ENCODE measurements at regions not wholly inside any gene's neighbourhood (a gene's known extent, or its start where the extent isn't known, plus 50 kb on each side); places are given as distances from the start of the nearest gene placed in this dataset.
"Not testable (repeated sequence)": the region's sequence is repeated elsewhere in the genome, so short reads cannot be mapped to it uniquely, and the experiment has no call there.

- POLR2A ChIA-PET = no interaction called here
- Mint-ChIP-seq H3K36me3 (ENCODE audit: low read depth) (no peaks in the 10 kb centered on the region), H3K27me3 (no peaks in the 10 kb centered on the region), H3K4me3 (no peak overlapping the region), H3K27ac (no peak overlapping the region), H3K9me3 (no peaks in the 10 kb centered on the region), H3K4me1 (no peaks in the 10 kb centered on the region)
- CTCF ChIA-PET = no interaction called here
- DNase-seq = no peak
These were observed 151.8 kb upstream of the GCFC2 start for GRCh38 chr2:75862547-75862946.

GRCh38 chr2:75853436-75853835 is 142.7 kb upstream of the GCFC2 start:
- ChIA-PET CTCF (no interaction called here), POLR2A (no interaction called here)
- Mint-ChIP-seq H3K4me1 (no peaks in the 10 kb centered on the region), H3K9me3 (peaks cover 12% of the 10 kb centered on the region), H3K4me3 (no peak overlapping the region), H3K27me3 (no peaks in the 10 kb centered on the region), H3K36me3 (ENCODE audit: low read depth) (no peaks in the 10 kb centered on the region), H3K27ac (no peak overlapping the region)
- no peak for DNase-seq

DNA sequence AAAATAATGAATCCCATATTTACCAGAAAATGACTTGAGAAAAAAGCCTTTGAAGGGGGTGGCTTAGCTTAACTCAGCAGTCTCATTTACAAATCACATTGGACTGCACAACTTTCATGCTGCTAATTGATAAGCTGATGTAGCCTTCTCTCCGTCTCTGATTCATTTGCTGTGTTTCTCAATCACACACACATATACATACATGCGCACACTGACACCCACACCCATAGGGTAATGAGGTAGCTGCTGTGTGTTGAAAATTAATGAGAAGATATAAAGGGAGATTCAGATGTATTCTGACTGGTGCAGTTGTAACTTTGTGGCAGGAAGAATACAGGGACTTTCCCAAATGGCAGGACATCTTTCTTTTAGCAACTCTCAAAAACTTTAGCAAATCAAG is 141.9 kb upstream of the GCFC2 start:
- ChIA-PET POLR2A (no interaction called here), CTCF (no interaction called here)
- Mint-ChIP-seq H3K36me3 (ENCODE audit: low read depth) (no peaks in the 10 kb centered on the region), H3K27ac (no peak overlapping the region), H3K4me1 (no peaks in the 10 kb centered on the region), H3K4me3 (no peak overlapping the region), H3K27me3 (no peaks in the 10 kb centered on the region), H3K9me3 (peaks cover 12% of the 10 kb centered on the region)
- DNase-seq = no peak

DNA sequence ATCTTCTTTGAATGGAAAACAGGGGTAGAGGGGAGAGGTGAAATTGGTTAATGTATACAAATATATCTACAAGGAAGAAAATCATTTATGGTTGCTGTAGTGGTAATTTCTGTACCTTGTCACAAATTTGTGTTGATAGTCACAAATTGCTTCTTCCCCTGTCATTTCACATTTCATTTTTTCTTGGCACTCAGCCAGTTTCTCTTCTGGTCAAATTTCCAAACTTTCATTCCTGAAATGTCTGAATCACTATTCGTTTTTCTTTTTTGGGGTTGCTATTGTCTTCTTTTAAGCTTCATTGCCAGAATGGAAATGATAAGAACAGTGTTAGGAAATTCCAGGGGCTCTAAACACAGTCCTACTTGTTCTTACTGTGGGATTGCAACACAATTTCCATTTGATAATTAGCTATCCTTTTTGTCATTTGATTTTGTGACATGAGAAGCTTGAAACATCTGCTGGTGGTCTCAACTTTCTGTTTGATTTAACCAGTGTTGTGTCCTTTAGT is 136.0 kb upstream of the GCFC2 start:
- Mint-ChIP-seq H3K27me3 (no peaks in the 10 kb centered on the region), H3K9me3 (no peaks in the 10 kb centered on the region), H3K4me3 (no peak overlapping the region), H3K4me1 (no peaks in the 10 kb centered on the region), H3K27ac (no peak overlapping the region), H3K36me3 (ENCODE audit: low read depth) (no peaks in the 10 kb centered on the region)
- no peak for DNase-seq
- ChIA-PET POLR2A (no interaction called here), CTCF (no interaction called here)

DNA sequence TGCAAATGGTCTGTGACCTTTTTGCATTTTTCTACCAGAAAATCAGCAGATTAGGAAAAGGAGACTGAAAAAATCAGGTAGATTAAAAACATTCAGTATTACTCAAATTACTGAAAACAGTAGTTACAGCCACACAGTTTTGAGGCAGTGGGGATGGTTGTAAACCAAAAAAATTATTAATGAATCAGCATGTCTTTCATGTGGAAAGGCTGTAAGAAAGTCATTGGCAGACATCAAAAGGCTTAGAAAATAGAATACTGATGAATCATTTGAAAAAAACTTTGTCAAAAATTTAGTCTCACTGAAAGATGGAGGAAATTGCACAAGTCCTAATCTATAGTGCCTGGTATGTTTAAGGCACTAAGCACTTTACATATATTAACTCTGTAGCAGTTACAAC is 133.9 kb upstream of the GCFC2 start:
- H3K36me3 Mint-ChIP-seq (ENCODE audit: low read depth) = no peaks in the 10 kb centered on the region
- POLR2A ChIA-PET = no interaction called here
- no peaks in the 10 kb centered on the region for H3K27me3 Mint-ChIP-seq

GRCh38 chr2:75834588-75834987 is 123.9 kb upstream of the GCFC2 start:
- POLR2A ChIA-PET; H3K27me3 Mint-ChIP-seq; DNase-seq; H3K9me3 Mint-ChIP-seq; CTCF ChIA-PET; H3K36me3 Mint-ChIP-seq (ENCODE audit: low read depth); H3K4me3 Mint-ChIP-seq; H3K27ac Mint-ChIP-seq; H3K4me1 Mint-ChIP-seq: not testable (repeated sequence)

More for the DNA sequence above, 133.9 kb upstream of the GCFC2 start:
- CTCF ChIA-PET = no interaction called here
- no peaks in the 10 kb centered on the region for H3K9me3 Mint-ChIP-seq
- no peak overlapping the region for H3K27ac Mint-ChIP-seq
- DNase-seq = no peak
- no peaks in the 10 kb centered on the region for H3K4me1 Mint-ChIP-seq
- no peak overlapping the region for H3K4me3 Mint-ChIP-seq

DNA sequence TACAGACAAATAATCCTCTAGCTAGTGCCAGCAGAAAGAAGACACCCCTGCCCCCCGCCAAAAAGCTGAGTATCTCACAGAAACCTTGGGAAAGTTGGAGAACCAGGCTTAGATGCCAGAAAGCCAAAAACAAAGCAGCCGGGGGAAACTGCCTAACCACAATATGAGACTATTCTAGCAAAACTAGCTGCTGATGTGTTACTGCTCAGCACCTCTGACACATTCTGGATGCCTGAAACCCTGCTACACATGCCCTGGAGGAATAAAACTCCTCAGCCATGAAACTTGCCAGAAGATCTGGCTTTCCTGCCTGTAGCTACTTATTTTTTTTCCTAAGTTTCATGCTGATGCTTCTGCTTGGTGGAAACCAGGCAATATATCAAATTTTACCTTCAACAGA is 122.7 kb upstream of the GCFC2 start:
- Mint-ChIP-seq H3K9me3 (no peaks in the 10 kb centered on the region), H3K27me3 (no peaks in the 10 kb centered on the region), H3K4me1 (no peaks in the 10 kb centered on the region), H3K27ac (no peak overlapping the region), H3K4me3 (no peak overlapping the region), H3K36me3 (ENCODE audit: low read depth) (no peaks in the 10 kb centered on the region)
- no peak for DNase-seq
- CTCF ChIA-PET = no interaction called here
- POLR2A ChIA-PET = no interaction called here

DNA sequence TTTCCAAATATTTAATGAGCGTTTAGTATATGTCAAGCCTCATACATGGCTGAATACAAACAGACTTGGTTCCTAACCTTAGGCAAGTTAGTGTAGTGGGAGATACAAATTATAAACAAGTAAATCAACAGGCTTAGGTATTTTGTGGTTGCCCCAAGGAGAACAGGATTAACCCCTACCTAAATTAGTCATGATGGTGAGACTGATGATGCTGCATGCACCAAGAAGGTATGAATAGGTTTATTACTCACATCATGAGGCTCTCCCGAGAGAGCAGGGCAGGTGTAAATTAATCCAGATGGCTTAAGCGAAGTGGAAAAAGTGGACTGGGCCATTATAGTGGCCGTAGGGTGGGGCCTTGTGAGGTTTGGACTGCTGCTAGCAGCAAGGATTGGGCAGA is 118.1 kb upstream of the GCFC2 start:
- Mint-ChIP-seq H3K27me3 (no peaks in the 10 kb centered on the region), H3K4me3 (no peak overlapping the region), H3K4me1 (no peaks in the 10 kb centered on the region), H3K9me3 (peaks cover 2% of the 10 kb centered on the region), H3K27ac (no peak overlapping the region), H3K36me3 (ENCODE audit: low read depth) (no peaks in the 10 kb centered on the region)
- ChIA-PET CTCF (no interaction called here), POLR2A (no interaction called here)
- no peak for DNase-seq

DNA sequence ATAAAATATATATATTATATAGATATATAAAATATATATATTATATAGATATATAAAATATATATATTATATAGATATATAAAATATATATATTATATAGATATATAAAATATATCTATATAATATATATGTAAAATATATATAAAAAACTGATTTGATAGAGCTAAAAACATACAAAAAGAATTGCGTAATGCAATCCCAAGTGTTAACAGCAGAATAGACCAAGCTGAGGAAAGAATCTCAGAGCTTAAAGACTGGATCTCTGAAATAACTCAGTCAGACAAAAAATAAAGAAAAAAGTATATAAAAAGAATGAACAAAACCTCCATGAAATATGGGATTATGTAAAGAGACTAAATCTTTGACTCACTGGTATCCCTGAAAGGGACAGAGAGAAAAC is 112.8 kb upstream of the GCFC2 start:
- POLR2A ChIA-PET = not testable (repeated sequence)

GRCh38 chr2:75822336-75822735 is 111.6 kb upstream of the GCFC2 start:
- H3K4me1 Mint-ChIP-seq = no peaks in the 10 kb centered on the region
- H3K4me3 Mint-ChIP-seq = no peak overlapping the region
- H3K27ac Mint-ChIP-seq = no peak overlapping the region
- H3K27me3 Mint-ChIP-seq = no peaks in the 10 kb centered on the region
- POLR2A ChIA-PET = no interaction called here
- H3K9me3 Mint-ChIP-seq = peaks cover 2% of the 10 kb centered on the region
- CTCF ChIA-PET = no interaction called here
- no peaks in the 10 kb centered on the region for H3K36me3 Mint-ChIP-seq (ENCODE audit: low read depth)
- DNase-seq = no peak

More for the DNA sequence above, 112.8 kb upstream of the GCFC2 start:
- CTCF ChIA-PET; H3K9me3 Mint-ChIP-seq; H3K27me3 Mint-ChIP-seq; H3K4me3 Mint-ChIP-seq; H3K27ac Mint-ChIP-seq; H3K4me1 Mint-ChIP-seq; DNase-seq; H3K36me3 Mint-ChIP-seq (ENCODE audit: low read depth): not testable (repeated sequence)

- CTCF ChIA-PET = no interaction called here
- H3K9me3 Mint-ChIP-seq = peaks cover 2% of the 10 kb centered on the region
These were observed 110.0 kb upstream of the GCFC2 start for GRCh38 chr2:75820693-75821092.

GRCh38 chr2:75810611-75811330 is 100.1 kb upstream of the GCFC2 start:
- Mint-ChIP-seq H3K27ac (no peak overlapping the region), H3K9me3 (no peaks in the 10 kb centered on the region)

More at GRCh38 chr2:75820693-75821092, 110.0 kb upstream of the GCFC2 start:
- H3K27me3 Mint-ChIP-seq = no peaks in the 10 kb centered on the region
- no peak for DNase-seq
- H3K4me3 Mint-ChIP-seq = no peak overlapping the region
- POLR2A ChIA-PET = no interaction called here
- H3K4me1 Mint-ChIP-seq = no peaks in the 10 kb centered on the region
- H3K27ac Mint-ChIP-seq = no peak overlapping the region
- no peaks in the 10 kb centered on the region for H3K36me3 Mint-ChIP-seq (ENCODE audit: low read depth)

DNA sequence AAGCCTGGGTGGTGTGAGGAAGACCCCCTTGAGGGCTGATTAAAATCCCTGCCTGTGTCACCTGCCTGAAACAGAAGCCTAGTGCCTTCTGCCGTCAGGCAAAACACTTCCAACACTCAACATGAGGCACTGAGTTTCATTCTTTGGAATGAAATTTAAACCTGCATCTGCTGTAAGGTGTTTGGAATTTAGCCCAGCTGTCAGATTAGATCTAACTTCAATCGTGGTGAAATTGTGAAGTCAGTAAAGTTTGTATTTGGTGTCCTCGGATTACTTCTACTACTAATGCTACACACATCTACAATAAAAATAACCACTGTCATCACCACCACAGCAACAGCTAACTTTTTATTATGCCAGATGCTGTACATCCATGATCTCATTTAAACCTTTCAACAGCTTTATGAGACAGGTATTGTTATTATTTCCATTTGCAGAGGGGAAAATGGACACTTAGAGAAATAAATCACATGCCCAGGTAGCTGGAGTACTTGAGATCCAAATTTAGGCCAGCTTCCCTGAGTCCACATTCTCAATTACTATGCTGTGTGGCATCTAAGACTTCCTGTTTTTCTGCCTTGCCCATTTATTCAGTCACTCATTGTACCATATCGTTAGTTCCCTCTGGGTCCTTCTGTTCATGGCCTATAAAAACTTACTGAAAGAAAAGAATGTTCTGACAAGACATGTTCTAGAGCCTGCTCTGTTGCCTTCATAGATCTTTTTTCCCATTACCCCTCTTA is 98.2 kb upstream of the GCFC2 start:
- H3K4me1 Mint-ChIP-seq = no peaks in the 10 kb centered on the region
- POLR2A ChIA-PET = no interaction called here
- DNase-seq = no peak
- no peaks in the 10 kb centered on the region for H3K9me3 Mint-ChIP-seq
- no peak overlapping the region for H3K4me3 Mint-ChIP-seq
- H3K27me3 Mint-ChIP-seq = no peaks in the 10 kb centered on the region
- no peak overlapping the region for H3K27ac Mint-ChIP-seq
- CTCF ChIA-PET = no interaction called here
- no peaks in the 10 kb centered on the region for H3K36me3 Mint-ChIP-seq (ENCODE audit: low read depth)

More at GRCh38 chr2:75810611-75811330, 100.1 kb upstream of the GCFC2 start:
- Mint-ChIP-seq H3K27me3 (no peaks in the 10 kb centered on the region), H3K4me3 (no peak overlapping the region), H3K36me3 (ENCODE audit: low read depth) (no peaks in the 10 kb centered on the region), H3K4me1 (no peaks in the 10 kb centered on the region)
- CTCF ChIA-PET = no interaction called here
- no peak for DNase-seq
- POLR2A ChIA-PET = no interaction called here

- POLR2A ChIA-PET = no interaction called here
- H3K4me3 Mint-ChIP-seq = no peak overlapping the region
- H3K27ac Mint-ChIP-seq = no peak overlapping the region
- DNase-seq = no peak
- no peaks in the 10 kb centered on the region for H3K36me3 Mint-ChIP-seq (ENCODE audit: low read depth)
- H3K27me3 Mint-ChIP-seq = no peaks in the 10 kb centered on the region
- no peaks in the 10 kb centered on the region for H3K4me1 Mint-ChIP-seq
- no peaks in the 10 kb centered on the region for H3K9me3 Mint-ChIP-seq
- CTCF ChIA-PET = no interaction called here
These were observed 97.3 kb upstream of the GCFC2 start for GRCh38 chr2:75807992-75808391.

All from activated CD4-positive, alpha-beta memory T cell treated with anti-CD3 and anti-CD28 coated beads, Interleukin-2, amount 10 ng/mL, durations not matched to agents 7 days and 5 days (primary cell).